ENCODE measurements at regions not wholly inside any gene's neighbourhood (a gene's known extent, or its start where the extent isn't known, plus 50 kb on each side); places are given as distances from the start of the nearest gene placed in this dataset.

DNA sequence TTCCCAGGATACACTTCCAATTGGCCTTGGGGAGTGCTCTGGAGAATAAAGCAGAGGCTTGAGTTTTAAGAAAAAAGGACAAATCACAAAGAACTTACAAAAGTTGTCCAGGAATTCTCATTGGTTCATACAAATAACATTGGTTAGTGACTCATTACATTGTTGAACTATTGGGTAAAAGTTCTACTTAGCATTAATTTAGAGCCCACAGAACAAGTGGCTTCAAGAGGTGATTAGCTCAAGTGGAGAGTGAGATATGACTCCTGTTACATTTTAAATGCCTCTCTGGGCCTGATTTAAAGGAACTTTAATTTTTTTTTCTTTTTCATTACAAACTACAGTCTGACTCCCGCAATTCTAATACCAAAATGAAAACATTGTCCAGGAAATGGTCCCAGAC, 72.9 kb downstream of the ASCL4 start (continued):
- TF ChIP-seq, protein P1, sequence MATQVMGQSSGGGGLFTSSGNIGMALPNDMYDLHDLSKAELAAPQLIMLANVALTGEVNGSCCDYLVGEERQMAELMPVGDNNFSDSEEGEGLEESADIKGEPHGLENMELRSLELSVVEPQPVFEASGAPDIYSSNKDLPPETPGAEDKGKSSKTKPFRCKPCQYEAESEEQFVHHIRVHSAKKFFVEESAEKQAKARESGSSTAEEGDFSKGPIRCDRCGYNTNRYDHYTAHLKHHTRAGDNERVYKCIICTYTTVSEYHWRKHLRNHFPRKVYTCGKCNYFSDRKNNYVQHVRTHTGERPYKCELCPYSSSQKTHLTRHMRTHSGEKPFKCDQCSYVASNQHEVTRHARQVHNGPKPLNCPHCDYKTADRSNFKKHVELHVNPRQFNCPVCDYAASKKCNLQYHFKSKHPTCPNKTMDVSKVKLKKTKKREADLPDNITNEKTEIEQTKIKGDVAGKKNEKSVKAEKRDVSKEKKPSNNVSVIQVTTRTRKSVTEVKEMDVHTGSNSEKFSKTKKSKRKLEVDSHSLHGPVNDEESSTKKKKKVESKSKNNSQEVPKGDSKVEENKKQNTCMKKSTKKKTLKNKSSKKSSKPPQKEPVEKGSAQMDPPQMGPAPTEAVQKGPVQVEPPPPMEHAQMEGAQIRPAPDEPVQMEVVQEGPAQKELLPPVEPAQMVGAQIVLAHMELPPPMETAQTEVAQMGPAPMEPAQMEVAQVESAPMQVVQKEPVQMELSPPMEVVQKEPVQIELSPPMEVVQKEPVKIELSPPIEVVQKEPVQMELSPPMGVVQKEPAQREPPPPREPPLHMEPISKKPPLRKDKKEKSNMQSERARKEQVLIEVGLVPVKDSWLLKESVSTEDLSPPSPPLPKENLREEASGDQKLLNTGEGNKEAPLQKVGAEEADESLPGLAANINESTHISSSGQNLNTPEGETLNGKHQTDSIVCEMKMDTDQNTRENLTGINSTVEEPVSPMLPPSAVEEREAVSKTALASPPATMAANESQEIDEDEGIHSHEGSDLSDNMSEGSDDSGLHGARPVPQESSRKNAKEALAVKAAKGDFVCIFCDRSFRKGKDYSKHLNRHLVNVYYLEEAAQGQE (IDR thresholded peaks at IDR 0.05), result no peak
- no peak for TF ChIP-seq FOXA2 (IDR thresholded peaks at IDR 0.05)
- no peak for TF ChIP-seq RAD21 (IDR thresholded peaks at IDR 0.05)
- TF ChIP-seq EGR1 (IDR thresholded peaks at IDR 0.05; ENCODE audit: low read depth in 2 of 2), result no peak
- no peak for TF ChIP-seq HNF4A (conservative IDR thresholded peaks at IDR 0.05)
- no peak for TF ChIP-seq TAF1 (conservative IDR thresholded peaks at IDR 0.05)
- TF ChIP-seq SP1 (IDR thresholded peaks at IDR 0.05), result no peak
- TF ChIP-seq NR2F2 (IDR thresholded peaks at IDR 0.05), result no peak
- TF ChIP-seq HNF4G (IDR thresholded peaks at IDR 0.05), result no peak
- TF ChIP-seq YY1 (IDR thresholded peaks at IDR 0.05), result no peak
- no peak for TF ChIP-seq FOXA1 (IDR thresholded peaks at IDR 0.05)

DNA sequence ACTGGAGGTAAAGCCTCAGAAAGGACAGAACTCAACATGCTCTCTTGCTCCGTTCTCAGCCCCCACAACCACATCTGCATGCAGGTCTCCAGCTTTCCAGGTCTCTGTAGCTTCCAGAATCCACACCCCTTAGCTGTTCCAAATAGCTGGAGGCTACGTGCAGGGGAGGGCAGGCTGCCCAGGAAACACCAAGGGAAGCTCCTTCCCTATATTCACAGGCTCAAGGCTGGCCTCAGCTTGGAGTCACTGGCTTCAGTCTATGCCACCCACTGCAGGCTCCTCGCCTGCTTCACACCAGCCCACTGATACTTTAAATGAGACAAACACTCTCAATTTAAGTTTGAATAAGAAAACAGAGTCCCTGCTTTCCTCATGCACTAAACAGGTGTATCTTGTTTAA, 73.3 kb downstream of the ASCL4 start:
- no peak overlapping the region for H3K27ac ChIP-seq (ENCODE audit: low read depth in 1 of 2, low read length in 2 of 2)

More for the DNA sequence above, 73.3 kb downstream of the ASCL4 start:
- WGBS, result 37% methylated on average over 3 of the region's 3 CpGs
- Histone ChIP-seq H3K4me1 (ENCODE audit: control insufficient read depth in 4 of 4, insufficient read depth in 4 of 4, low read length in 3 of 4) (peaks cover 4 to 16% (median 11%) of the 10 kb centered on the region in 4 donors), H3K9ac (ENCODE audit: low read depth in 1 of 2, low read length in 2 of 2) (no peak overlapping the region), H3K36me3 (ENCODE audit: control insufficient read depth in 4 of 4, insufficient read depth in 3 of 4, low read depth in 1 of 4, low read length in 3 of 4) (no peaks in the 10 kb centered on the region), H3K4me3 (ENCODE audit: low read depth in 1 of 3, low read length in 3 of 3) (no peak overlapping the region), H3K27me3 (ENCODE audit: control insufficient read depth in 4 of 4, insufficient read depth in 4 of 4, low read length in 3 of 4) (peaks cover 0 to 6% (median 4%) of the 10 kb centered on the region in 4 donors), H3K9me3 (ENCODE audit: control insufficient read depth in 4 of 4, low read length in 3 of 4) (no peaks in the 10 kb centered on the region)
- DNase-seq (ENCODE audit: low spot score), result no peak
- TF ChIP-seq JUND (IDR thresholded peaks at IDR 0.05), result no peak
- no peak for TF ChIP-seq FOXA1 (IDR thresholded peaks at IDR 0.05)
- TF ChIP-seq GABPA (IDR thresholded peaks at IDR 0.05 in 1 of 2, conservative IDR thresholded peaks at IDR 0.05 in 1 of 2), result no peak
- TF ChIP-seq HNF4G (IDR thresholded peaks at IDR 0.05), result no peak
- TF ChIP-seq NR2F2 (IDR thresholded peaks at IDR 0.05), result no peak
- no peak for TF ChIP-seq TAF1 (conservative IDR thresholded peaks at IDR 0.05)
- TF ChIP-seq, protein P1 (IDR thresholded peaks at IDR 0.05), result no peak
- TF ChIP-seq, protein P2, sequence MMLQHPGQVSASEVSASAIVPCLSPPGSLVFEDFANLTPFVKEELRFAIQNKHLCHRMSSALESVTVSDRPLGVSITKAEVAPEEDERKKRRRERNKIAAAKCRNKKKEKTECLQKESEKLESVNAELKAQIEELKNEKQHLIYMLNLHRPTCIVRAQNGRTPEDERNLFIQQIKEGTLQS (IDR thresholded peaks at IDR 0.05), result no peak
- TF ChIP-seq, protein P3, sequence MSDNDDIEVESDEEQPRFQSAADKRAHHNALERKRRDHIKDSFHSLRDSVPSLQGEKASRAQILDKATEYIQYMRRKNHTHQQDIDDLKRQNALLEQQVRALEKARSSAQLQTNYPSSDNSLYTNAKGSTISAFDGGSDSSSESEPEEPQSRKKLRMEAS (IDR thresholded peaks at IDR 0.05), result no peak
- no peak for TF ChIP-seq YY1 (IDR thresholded peaks at IDR 0.05)
- no peak for TF ChIP-seq RAD21 (IDR thresholded peaks at IDR 0.05)
